ENCODE measurements at regions not wholly inside any gene's neighbourhood (a gene's known extent, or its start where the extent isn't known, plus 50 kb on each side); places are given as distances from the start of the nearest gene placed in this dataset.

DNA sequence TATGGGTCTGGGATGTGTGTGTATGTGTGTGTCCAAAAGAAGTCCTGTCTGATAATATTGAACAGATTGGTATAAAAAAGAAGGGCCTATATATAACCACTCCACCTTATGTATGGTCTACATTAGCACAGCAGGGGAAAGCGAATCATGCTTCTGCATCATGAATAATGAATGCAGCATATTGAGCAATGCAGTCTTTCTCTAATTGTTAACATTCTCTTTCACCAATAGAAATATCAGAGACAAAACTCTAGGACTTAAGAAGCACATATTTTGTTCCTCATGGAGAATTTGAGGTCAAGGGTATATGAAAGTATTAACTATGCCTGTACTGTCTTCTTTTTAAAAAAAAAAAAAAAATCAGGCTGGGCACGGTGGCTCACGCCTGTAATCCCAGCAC, 264.3 kb upstream of the NOCT start:
- TF ChIP-seq GATA3 (IDR thresholded peaks at IDR 0.05; ENCODE audit: low read depth, low read length) (no peak), GATA2 (IDR thresholded peaks at IDR 0.05; ENCODE audit: low read depth, low read length) (no peak)

Measured in SH-SY5Y (cell line).